Tibial nerve (tissue), 4 donors: ENCODE measurements at regions not wholly inside any gene's neighbourhood (a gene's known extent, or its start where the extent isn't known, plus 50 kb on each side); places are given as distances from the start of the nearest gene placed in this dataset.

Source experiments
- CTCF ChIP-seq, 5 experiments: fragments of 200-600 bp in 3 of 5; fragments of 450-650 bp in 2 of 5; sonication (generic) in 3 of 5; IDR thresholded peaks; one replicate each; pipeline ENCODE4 v1.5.1; 2016 to 2019; ENCODE audit warnings: antibody characterized with exemption in 5 of 5, mild to moderate bottlenecking in 3 of 5, moderate library complexity in 2 of 5
- EP300 ChIP-seq, 2 donors: sonication (generic); formaldehyde crosslinking; IDR thresholded peaks; one replicate each; pipeline ENCODE4 v1.6.1; 2017; ENCODE audit warnings: antibody characterized with exemption in 2 of 2, mild to moderate bottlenecking in 1 of 2
- POLR2A ChIP-seq, 2 donors: fragments of 450-650 bp; IDR thresholded peaks; one replicate each; pipeline ENCODE4 v1.6.1; 2017; ENCODE audit warnings: antibody characterized with exemption in 2 of 2, mild to moderate bottlenecking in 2 of 2, moderate library complexity in 2 of 2

- TF ChIP-seq POLR2A (IDR thresholded peaks at IDR 0.05) (no peak), CTCF (IDR thresholded peaks at IDR 0.05) (no peak), EP300 (IDR thresholded peaks at IDR 0.05) (no peak)
These were observed 1793.0 kb downstream of the TP53TG3F start for GRCh38 chr16:35252356-35252936.
